ENCODE measurements at regions not wholly inside any gene's neighbourhood (a gene's known extent, or its start where the extent isn't known, plus 50 kb on each side); places are given as distances from the start of the nearest gene placed in this dataset.

GRCh38 chr19:29326849-29327840 is 114.2 kb upstream of the UQCRFS1 start:
- intact Hi-C loops (cut with DNase I): no loop called here
- Histone ChIP-seq H3K36me3 (no peaks in the 10 kb centered on the region), H3K4me1 (no peaks in the 10 kb centered on the region), H3K9me3 (no peaks in the 10 kb centered on the region), H3K4me3 (no peak overlapping the region), H3K27me3 (peaks cover 0 to 3% (median 0%) of the 10 kb centered on the region in 4 donors), H3K27ac (no peak overlapping the region)
- DNase-seq (no peak), ATAC-seq (no peak), FAIRE-seq (no peak)
- TF ChIP-seq CTCF (IDR thresholded peaks at IDR 0.05): no peak
- 37 to 43% methylated on average over 14 of the region's 14 CpGs for WGBS, 2 donors

GRCh38 chr19:29328586-29328985 is 115.6 kb upstream of the UQCRFS1 start:
- H3K36me3 ChIP-seq: no peaks in the 10 kb centered on the region
- FAIRE-seq (no peak), ATAC-seq (no peak), DNase-seq (no peak)
- WGBS, 2 donors: 24 to 43% methylated on average over 2 of the region's 2 CpGs
- no peak overlapping the region for H3K27ac ChIP-seq
- no peak overlapping the region for H3K4me3 ChIP-seq
- peaks cover 0 to 5% (median 0%) of the 10 kb centered on the region in 4 donors for H3K27me3 ChIP-seq
- intact Hi-C loops (cut with DNase I): no loop called here
- TF ChIP-seq CTCF (IDR thresholded peaks at IDR 0.05): no peak
- no peaks in the 10 kb centered on the region for H3K4me1 ChIP-seq
- H3K9me3 ChIP-seq: no peaks in the 10 kb centered on the region

GRCh38 chr19:29329460-29330134 is 116.6 kb upstream of the UQCRFS1 start:
- intact Hi-C loops (cut with DNase I): no loop called here
- Histone ChIP-seq H3K27me3 (peaks cover 0 to 5% (median 0%) of the 10 kb centered on the region in 4 donors), H3K27ac (no peak overlapping the region), H3K4me1 (no peaks in the 10 kb centered on the region), H3K4me3 (no peak overlapping the region), H3K36me3 (no peaks in the 10 kb centered on the region), H3K9me3 (no peaks in the 10 kb centered on the region)
- DNase-seq (no peak), ATAC-seq (peak in 1 of 4 donors; percentile 51), FAIRE-seq (no peak)
- 55 to 65% methylated on average over 5 of the region's 5 CpGs for WGBS, 2 donors
- no peak for TF ChIP-seq CTCF (IDR thresholded peaks at IDR 0.05)

GRCh38 chr19:29336425-29336824 is 123.5 kb upstream of the UQCRFS1 start:
- Histone ChIP-seq H3K36me3 (no peaks in the 10 kb centered on the region), H3K9me3 (no peaks in the 10 kb centered on the region), H3K27me3 (peaks cover 0 to 5% (median 0%) of the 10 kb centered on the region in 4 donors), H3K27ac (no peak overlapping the region), H3K4me3 (no peak overlapping the region), H3K4me1 (no peaks in the 10 kb centered on the region)
- WGBS, 2 donors: 38 to 47% methylated on average over 5 of the region's 5 CpGs
- intact Hi-C loops (cut with DNase I): no loop called here
- no peak for FAIRE-seq
- TF ChIP-seq CTCF (IDR thresholded peaks at IDR 0.05): no peak
- no peak for DNase-seq
- no peak for ATAC-seq

All from pancreas (tissue), 10 donors.